KMS-11 (cell line): ENCODE measurements at regions not wholly inside any gene's neighbourhood (a gene's known extent, or its start where the extent isn't known, plus 50 kb on each side); places are given as distances from the start of the nearest gene placed in this dataset.

ENCODE experiments used
- H2AFZ ChIP-seq: fragments of 200-600 bp; sonication (generic); 2 replicates; pipeline ENCODE4 v1.6.1; 2016; ENCODE audit warnings: antibody characterized with exemption, mixed run types, low read depth
- H3K27ac ChIP-seq: fragments of 200-600 bp; sonication (generic); 2 replicates; pipeline ENCODE4 v1.6.1; 2016; ENCODE audit warnings: mild to moderate bottlenecking, mixed run types
- H3K27me3 ChIP-seq: fragments of 200-600 bp; sonication (generic); 2 replicates; pipeline ENCODE4 v1.6.1; 2017; ENCODE audit warnings: mild to moderate bottlenecking, low read depth, mixed run types, moderate library complexity; ENCODE audit not compliant: insufficient read depth
- H3K36me3 ChIP-seq: fragments of 200-600 bp; sonication (generic); 2 replicates; pipeline ENCODE4 v1.6.1; 2017; ENCODE audit warnings: mild to moderate bottlenecking, mixed run types; ENCODE audit not compliant: insufficient read depth
- H3K4me1 ChIP-seq: fragments of 200-600 bp; sonication (generic); 2 replicates; pipeline ENCODE4 v1.6.1; 2016; ENCODE audit warnings: mild to moderate bottlenecking, low read depth, mixed run types; ENCODE audit not compliant: poor library complexity, severe bottlenecking
- H3K4me2 ChIP-seq: fragments of 200-600 bp; sonication (generic); 2 replicates; pipeline ENCODE4 v1.7.0; 2016; ENCODE audit warnings: mild to moderate bottlenecking, mixed run types
- H3K4me3 ChIP-seq: fragments of 200-600 bp; sonication (generic); IDR thresholded peaks from 2 replicates; pipeline ENCODE4 v1.6.1; 2017; ENCODE audit warnings: low read depth, low read length, mixed read lengths; ENCODE audit not compliant: insufficient read depth
- H3K79me2 ChIP-seq: fragments of 200-600 bp; sonication (generic); 2 replicates; pipeline ENCODE4 v1.6.1; 2016; ENCODE audit warnings: low read depth, mixed run types; ENCODE audit not compliant: insufficient read depth
- H3K9ac ChIP-seq: fragments of 200-600 bp; sonication (generic); 2 replicates; pipeline ENCODE4 v1.6.1; 2016; ENCODE audit warnings: mild to moderate bottlenecking, mixed run types
- H4K20me1 ChIP-seq: fragments of 200-600 bp; sonication (generic); 2 replicates; pipeline ENCODE4 v1.6.1; 2016; ENCODE audit warnings: mild to moderate bottlenecking, mixed run types; ENCODE audit not compliant: insufficient read depth
- TF ChIP-seq, protein P1 (sequence below): fragments of 200-600 bp; sonication (generic); conservative IDR thresholded peaks from 2 replicates; pipeline ENCODE4 v1.6.1; 2017; ENCODE audit warnings: low read depth, mild to moderate bottlenecking, antibody characterized with exemption, low read length, moderate library complexity, mixed read lengths

DNA sequence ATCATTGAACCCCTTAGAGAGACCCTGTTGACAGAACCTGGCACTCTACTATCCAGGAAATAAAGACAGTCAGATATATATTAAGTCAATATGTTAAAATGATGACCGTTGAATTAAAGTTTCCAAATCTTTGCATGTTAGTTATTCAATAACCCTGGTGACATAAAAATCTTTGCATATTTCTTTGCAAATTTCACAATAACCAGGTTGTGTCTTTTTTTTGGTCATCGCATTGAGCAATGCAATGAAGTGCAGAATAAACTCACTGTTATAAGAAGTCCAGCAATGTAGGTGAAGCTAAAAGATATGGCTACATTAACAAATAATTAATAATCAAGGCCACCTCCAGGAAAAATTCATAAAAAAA lies 596.9 kb downstream of the NYAP2 start:
- H3K27ac ChIP-seq = no peak overlapping the region
- no peaks in the 10 kb centered on the region for H3K27me3 ChIP-seq
- no peak overlapping the region for H3K4me3 ChIP-seq
- H4K20me1 ChIP-seq = no peaks in the 10 kb centered on the region
- H3K4me1 ChIP-seq = no peaks in the 10 kb centered on the region
- H3K9ac ChIP-seq = no peak overlapping the region
- TF ChIP-seq, protein P1, sequence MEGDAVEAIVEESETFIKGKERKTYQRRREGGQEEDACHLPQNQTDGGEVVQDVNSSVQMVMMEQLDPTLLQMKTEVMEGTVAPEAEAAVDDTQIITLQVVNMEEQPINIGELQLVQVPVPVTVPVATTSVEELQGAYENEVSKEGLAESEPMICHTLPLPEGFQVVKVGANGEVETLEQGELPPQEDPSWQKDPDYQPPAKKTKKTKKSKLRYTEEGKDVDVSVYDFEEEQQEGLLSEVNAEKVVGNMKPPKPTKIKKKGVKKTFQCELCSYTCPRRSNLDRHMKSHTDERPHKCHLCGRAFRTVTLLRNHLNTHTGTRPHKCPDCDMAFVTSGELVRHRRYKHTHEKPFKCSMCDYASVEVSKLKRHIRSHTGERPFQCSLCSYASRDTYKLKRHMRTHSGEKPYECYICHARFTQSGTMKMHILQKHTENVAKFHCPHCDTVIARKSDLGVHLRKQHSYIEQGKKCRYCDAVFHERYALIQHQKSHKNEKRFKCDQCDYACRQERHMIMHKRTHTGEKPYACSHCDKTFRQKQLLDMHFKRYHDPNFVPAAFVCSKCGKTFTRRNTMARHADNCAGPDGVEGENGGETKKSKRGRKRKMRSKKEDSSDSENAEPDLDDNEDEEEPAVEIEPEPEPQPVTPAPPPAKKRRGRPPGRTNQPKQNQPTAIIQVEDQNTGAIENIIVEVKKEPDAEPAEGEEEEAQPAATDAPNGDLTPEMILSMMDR = no peak
- no peak overlapping the region for H3K4me2 ChIP-seq
- H2AFZ ChIP-seq = no peak overlapping the region
- H3K79me2 ChIP-seq = no peaks in the 10 kb centered on the region
- H3K36me3 ChIP-seq = no peaks in the 10 kb centered on the region

DNA sequence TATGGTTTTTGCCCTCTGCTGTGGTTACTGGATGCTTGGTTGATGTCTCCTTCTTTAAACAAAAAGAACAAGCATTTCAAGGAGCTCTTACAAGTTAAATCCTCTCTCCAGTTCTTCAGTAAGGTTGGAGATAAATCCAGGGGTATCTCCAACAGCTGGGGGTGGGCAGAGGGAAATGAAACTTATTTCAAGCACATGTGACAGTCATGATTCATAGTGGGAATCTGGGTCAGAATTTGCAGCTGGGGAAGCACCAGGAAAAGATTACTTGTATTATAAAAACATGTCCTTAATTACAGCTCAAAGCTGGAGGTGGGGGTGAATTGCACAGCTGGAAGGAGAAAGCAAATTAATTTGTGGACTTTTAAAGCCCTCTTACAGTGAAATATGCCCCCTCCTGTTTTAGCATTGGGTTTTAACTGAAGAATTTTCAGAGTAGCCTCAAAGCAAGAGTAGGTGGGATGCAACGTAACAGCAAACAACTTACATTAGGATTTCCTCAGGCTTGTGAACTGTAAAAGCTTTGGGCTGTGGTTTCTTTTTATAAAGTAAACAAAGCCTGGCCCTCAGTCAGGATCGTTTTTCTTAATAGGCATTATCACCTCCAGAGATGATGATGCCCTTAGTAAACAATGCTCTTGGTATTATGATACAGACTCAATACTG lies 596.4 kb downstream of the NYAP2 start:
- no peak overlapping the region for H3K9ac ChIP-seq
- H3K36me3 ChIP-seq = no peaks in the 10 kb centered on the region
- no peak overlapping the region for H3K4me2 ChIP-seq
- H3K4me3 ChIP-seq = no peak overlapping the region
- H2AFZ ChIP-seq = no peak overlapping the region
- no peaks in the 10 kb centered on the region for H4K20me1 ChIP-seq
- no peaks in the 10 kb centered on the region for H3K4me1 ChIP-seq
- TF ChIP-seq, protein P1 = no peak
- H3K27ac ChIP-seq = no peak overlapping the region
- H3K79me2 ChIP-seq = no peaks in the 10 kb centered on the region
- H3K27me3 ChIP-seq = no peaks in the 10 kb centered on the region

DNA sequence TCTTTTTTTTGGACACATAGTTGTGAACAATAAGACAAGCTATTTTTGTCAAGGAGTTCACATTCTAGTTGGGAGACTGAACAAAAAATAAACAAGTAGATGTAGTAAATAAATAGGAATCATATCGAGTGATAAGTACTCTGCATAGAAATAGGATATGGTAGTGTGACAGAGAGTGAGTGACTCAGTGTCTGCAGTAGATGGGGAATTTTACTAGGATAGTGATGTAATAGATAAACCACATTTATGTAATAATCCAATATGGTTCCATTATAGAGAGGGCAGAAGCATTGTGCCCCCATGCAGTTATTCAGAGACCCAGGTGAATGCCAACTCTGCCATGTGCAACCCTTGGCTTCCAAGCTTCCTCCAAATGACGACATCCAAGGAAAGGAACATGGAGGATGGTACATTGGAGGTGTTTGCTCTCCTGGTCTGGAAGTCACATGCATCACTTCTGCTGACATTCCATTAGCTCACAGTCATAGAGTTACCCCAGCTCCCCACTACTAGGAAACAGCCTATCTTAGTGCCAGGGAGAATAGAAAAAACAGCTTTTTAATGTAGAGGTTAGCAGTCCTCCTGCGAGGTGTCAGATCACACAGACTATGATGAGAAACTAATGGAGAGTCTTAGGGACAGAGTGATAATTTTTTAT lies 595.4 kb downstream of the NYAP2 start:
- Histone ChIP-seq H2AFZ (no peak overlapping the region), H4K20me1 (no peaks in the 10 kb centered on the region), H3K27me3 (no peaks in the 10 kb centered on the region), H3K79me2 (no peaks in the 10 kb centered on the region), H3K4me3 (no peak overlapping the region), H3K4me2 (no peak overlapping the region), H3K36me3 (no peaks in the 10 kb centered on the region), H3K4me1 (no peaks in the 10 kb centered on the region), H3K27ac (no peak overlapping the region), H3K9ac (no peak overlapping the region)
- TF ChIP-seq, protein P1 = no peak

DNA sequence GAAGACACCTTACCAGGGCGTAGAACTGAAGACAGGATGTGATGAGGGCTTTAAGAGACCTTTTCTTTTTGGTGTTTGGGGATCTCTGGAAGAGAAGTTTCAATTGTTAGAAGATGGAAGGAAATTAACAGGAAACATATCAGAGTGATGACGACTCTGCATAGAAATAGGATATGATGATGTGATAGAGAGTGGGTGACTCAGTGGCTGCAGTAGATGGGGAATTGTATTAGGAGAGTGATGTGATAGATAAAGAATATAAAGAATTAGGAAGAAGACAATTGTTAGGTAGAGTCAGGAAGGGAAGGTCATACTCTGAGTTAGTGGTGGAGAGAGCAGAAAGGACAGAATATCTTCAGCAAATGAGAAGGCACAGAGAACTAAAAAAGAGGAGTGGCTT lies 593.9 kb downstream of the NYAP2 start:
- H3K4me2 ChIP-seq = no peak overlapping the region
- TF ChIP-seq, protein P1 = no peak

More for the DNA sequence above, 593.9 kb downstream of the NYAP2 start:
- no peak overlapping the region for H3K9ac ChIP-seq
- no peaks in the 10 kb centered on the region for H3K4me1 ChIP-seq
- H3K79me2 ChIP-seq = no peaks in the 10 kb centered on the region
- H3K4me3 ChIP-seq = no peak overlapping the region
- H4K20me1 ChIP-seq = no peaks in the 10 kb centered on the region
- no peak overlapping the region for H3K27ac ChIP-seq
- no peak overlapping the region for H2AFZ ChIP-seq
- no peaks in the 10 kb centered on the region for H3K27me3 ChIP-seq
- no peaks in the 10 kb centered on the region for H3K36me3 ChIP-seq
